Large intestine (tissue), 3 donors: ENCODE measurements at regions not wholly inside any gene's neighbourhood (a gene's known extent, or its start where the extent isn't known, plus 50 kb on each side); places are given as distances from the start of the nearest gene placed in this dataset.

Experiments
- DNase-seq, 2 donors: peaks; one replicate each; pipeline versions ENCODE4 v3.0.0 to v3.0.0-alpha.2; 2013
- H3K27ac ChIP-seq: one replicate; pipeline ENCODE4 v1.5.1; 2013; ENCODE audit warnings: low read length
- H3K27me3 ChIP-seq: 2 replicates; pipeline ENCODE4 v1.6.1; 2013; ENCODE audit warnings: low read length; ENCODE audit not compliant: control insufficient read depth, insufficient read depth
- H3K36me3 ChIP-seq: 2 replicates; pipeline ENCODE4 v1.6.1; 2013; ENCODE audit warnings: low read length; ENCODE audit not compliant: control insufficient read depth, insufficient read depth
- H3K4me1 ChIP-seq: one replicate; pipeline ENCODE4 v1.6.1; 2013; ENCODE audit warnings: low read length; ENCODE audit not compliant: control insufficient read depth, insufficient read depth
- H3K4me3 ChIP-seq: one replicate; pipeline ENCODE4 v1.5.1; 2013; ENCODE audit warnings: low read length
- H3K9me3 ChIP-seq: one replicate; pipeline ENCODE4 v1.6.1; 2013; ENCODE audit warnings: mild to moderate bottlenecking, low read depth, low read length, moderate library complexity; ENCODE audit not compliant: control insufficient read depth
- WGBS: methylation state at CpG from one replicate; pipeline ENCODE4 v1.1.5; 2013; ENCODE audit warnings: low lambda C conversion rate; ENCODE audit not compliant: insufficient coverage; 5-methylcytosine and 5-hydroxymethylcytosine counted together

DNA sequence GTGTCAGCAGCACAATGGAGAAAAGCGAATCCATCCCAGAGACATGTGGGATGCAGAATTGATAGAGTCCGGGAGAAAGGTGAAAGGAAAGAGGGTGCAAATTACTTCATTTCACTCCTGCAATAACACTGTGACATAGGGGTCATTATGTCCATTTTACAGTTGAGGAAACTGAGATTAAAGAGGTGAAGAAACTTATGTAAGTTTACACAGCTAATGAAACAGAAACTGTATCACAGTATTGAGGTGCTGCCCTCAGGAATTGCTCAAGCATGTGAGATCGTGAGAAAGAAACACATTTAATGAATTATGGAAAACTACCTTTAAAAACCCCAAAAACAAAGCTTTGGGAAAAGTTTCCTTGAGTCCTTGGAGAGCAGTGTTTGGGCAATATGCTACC, 103.6 kb upstream of the PFN2 start:
- Histone ChIP-seq H3K4me1 (no peaks in the 10 kb centered on the region), H3K36me3 (no peaks in the 10 kb centered on the region), H3K27ac (no peak overlapping the region), H3K4me3 (no peak overlapping the region), H3K9me3 (peaks cover 4% of the 10 kb centered on the region), H3K27me3 (peaks cover 13% of the 10 kb centered on the region)
- no peak for DNase-seq
- WGBS: 40% methylated on average over 1 of the region's 3 CpGs

DNA sequence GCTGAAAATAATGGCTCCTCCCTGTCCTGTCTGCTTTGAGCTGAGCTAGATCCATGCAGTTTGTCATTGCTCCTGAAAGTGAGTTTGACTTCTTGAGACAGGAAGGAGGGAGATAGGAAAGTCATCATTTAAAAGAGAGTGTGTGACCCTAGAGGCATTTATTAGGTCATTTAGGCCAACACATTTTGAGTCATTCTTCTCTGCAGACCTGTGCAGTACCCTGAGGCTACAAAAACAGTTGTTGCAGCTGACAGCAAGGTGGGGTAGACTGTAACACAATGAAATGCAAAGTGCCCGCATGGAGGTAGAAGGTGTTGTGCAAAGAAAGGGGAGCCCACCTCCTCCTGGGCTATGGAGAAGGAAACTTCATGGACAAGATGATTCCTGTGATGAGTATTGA, 102.8 kb upstream of the PFN2 start:
- no peak for DNase-seq
- peaks cover 15% of the 10 kb centered on the region for H3K27me3 ChIP-seq
- H3K9me3 ChIP-seq: peaks cover 4% of the 10 kb centered on the region
- H3K27ac ChIP-seq: no peak overlapping the region
- H3K4me3 ChIP-seq: no peak overlapping the region
- 100% methylated on average over 1 of the region's 1 CpG for WGBS
- H3K36me3 ChIP-seq: no peaks in the 10 kb centered on the region
- no peaks in the 10 kb centered on the region for H3K4me1 ChIP-seq

DNA sequence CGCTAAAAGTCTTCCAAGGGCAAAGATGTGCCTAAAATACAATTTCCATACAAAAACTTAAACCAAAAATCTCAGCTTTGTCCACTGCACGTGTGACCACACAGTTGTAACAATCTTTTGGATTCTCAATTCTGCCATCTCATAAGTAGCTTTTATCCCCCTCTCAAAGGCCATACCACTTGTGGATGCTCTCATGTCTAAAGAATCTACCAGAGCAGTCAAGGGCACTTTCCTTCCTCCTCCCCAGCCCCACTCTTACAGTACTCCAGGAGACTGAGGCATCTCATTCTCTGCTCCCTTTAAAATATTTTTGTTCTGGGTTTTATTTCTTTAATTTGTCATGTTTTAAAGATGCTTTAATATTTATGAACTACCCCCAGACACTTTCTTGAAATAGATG, 102.3 kb upstream of the PFN2 start:
- Histone ChIP-seq H3K27me3 (peaks cover 15% of the 10 kb centered on the region), H3K4me1 (no peaks in the 10 kb centered on the region), H3K27ac (no peak overlapping the region), H3K36me3 (no peaks in the 10 kb centered on the region), H3K4me3 (no peak overlapping the region), H3K9me3 (peaks cover 4% of the 10 kb centered on the region)
- DNase-seq: no peak
- no CpG with 5 or more reads among the region's 2 CpGs for WGBS

DNA sequence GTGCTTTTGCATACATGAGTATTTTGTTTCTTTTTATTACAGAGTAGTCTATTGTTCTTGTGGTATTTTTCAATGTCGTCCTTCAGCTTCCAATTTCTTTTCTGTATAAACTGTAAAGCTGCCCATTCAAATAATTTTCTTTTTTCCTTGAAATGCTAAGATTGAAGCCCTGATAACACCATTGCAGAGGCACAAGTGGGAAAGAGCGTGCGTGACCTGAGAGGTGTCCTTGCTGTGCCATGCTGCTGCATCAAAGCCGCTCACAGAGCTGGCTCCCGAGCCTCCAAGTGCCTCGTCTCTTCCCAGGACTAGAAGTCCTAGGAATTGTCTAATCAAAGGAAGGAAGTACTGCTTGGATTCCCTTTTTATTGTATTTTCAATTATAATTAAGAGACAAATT, 101.9 kb upstream of the PFN2 start:
- Histone ChIP-seq H3K27ac (no peak overlapping the region), H3K9me3 (peaks cover 4% of the 10 kb centered on the region), H3K36me3 (no peaks in the 10 kb centered on the region), H3K4me1 (no peaks in the 10 kb centered on the region), H3K4me3 (no peak overlapping the region), H3K27me3 (peaks cover 18% of the 10 kb centered on the region)
- WGBS: 83% methylated on average over 1 of the region's 6 CpGs
- no peak for DNase-seq

DNA sequence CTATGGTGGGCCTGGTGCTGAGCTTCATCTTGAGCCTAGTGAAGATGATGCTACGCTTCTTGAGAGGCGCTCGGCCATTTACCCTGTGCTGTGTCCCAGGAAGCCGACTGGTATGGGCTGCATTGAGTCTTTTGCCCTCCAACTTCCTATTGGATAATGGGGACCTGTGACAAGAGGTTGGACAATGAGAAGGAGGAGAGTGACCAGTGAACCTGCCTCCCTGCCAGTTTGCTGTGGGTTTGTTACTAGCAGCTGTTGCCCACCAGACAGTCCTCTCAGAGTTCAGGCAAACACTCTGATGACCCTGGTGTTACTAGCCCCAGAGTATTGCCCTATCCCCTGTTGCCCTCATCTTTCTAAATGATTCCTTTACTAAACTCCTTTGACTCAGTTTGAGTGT, 99.6 kb upstream of the PFN2 start:
- Histone ChIP-seq H3K27me3 (peaks cover 18% of the 10 kb centered on the region), H3K4me3 (no peak overlapping the region), H3K9me3 (no peaks in the 10 kb centered on the region), H3K4me1 (no peaks in the 10 kb centered on the region), H3K27ac (no peak overlapping the region), H3K36me3 (no peaks in the 10 kb centered on the region)
- DNase-seq: no peak
- no CpG with 5 or more reads among the region's 4 CpGs for WGBS

DNA sequence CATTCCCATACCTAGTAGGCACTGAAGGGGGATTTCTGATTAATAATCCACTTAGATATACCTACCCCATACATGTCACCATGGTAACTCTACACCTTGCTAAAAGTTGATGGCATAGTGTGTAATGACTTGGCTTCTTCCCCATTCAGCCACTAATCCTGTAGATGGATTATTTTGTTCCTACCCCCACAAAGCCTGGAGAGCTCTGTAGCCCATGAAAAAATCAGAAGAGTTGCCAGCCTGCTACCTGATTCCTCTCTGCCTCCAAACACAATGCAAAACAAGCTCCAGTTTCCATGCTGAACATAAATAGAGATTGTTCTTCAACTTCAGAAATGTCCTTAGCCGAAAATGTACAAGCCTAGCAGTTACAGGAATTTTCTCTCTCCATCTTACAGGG, 98.9 kb upstream of the PFN2 start:
- no CpG with 5 or more reads among the region's 1 CpG for WGBS
- DNase-seq: no peak
- no peaks in the 10 kb centered on the region for H3K36me3 ChIP-seq
- H3K4me1 ChIP-seq: no peaks in the 10 kb centered on the region
- no peak overlapping the region for H3K27ac ChIP-seq
- no peak overlapping the region for H3K4me3 ChIP-seq
- H3K9me3 ChIP-seq: no peaks in the 10 kb centered on the region
- peaks cover 18% of the 10 kb centered on the region for H3K27me3 ChIP-seq

DNA sequence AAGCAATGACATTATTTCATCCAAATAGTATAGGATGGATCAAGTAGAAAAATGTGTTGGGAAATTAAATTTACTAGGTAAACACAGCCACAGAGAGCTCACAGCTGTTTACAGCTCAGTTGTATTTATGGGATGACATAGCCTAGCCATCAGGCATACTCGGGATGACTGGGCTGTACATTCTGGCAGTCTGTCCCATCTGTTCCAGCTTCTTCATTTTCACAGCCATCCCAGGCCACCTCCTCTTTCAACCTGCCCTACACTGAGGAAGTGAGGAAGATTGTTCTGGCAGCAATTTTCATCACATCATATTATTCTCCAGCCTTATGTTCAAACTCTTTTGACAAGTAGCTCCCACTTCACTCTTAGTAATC, 98.4 kb upstream of the PFN2 start:
- Histone ChIP-seq H3K9me3 (no peaks in the 10 kb centered on the region), H3K27ac (no peak overlapping the region), H3K36me3 (no peaks in the 10 kb centered on the region), H3K4me3 (no peak overlapping the region), H3K27me3 (peaks cover 18% of the 10 kb centered on the region), H3K4me1 (no peaks in the 10 kb centered on the region)
- no peak for DNase-seq
- no CpG with 5 or more reads among the region's 1 CpG for WGBS

DNA sequence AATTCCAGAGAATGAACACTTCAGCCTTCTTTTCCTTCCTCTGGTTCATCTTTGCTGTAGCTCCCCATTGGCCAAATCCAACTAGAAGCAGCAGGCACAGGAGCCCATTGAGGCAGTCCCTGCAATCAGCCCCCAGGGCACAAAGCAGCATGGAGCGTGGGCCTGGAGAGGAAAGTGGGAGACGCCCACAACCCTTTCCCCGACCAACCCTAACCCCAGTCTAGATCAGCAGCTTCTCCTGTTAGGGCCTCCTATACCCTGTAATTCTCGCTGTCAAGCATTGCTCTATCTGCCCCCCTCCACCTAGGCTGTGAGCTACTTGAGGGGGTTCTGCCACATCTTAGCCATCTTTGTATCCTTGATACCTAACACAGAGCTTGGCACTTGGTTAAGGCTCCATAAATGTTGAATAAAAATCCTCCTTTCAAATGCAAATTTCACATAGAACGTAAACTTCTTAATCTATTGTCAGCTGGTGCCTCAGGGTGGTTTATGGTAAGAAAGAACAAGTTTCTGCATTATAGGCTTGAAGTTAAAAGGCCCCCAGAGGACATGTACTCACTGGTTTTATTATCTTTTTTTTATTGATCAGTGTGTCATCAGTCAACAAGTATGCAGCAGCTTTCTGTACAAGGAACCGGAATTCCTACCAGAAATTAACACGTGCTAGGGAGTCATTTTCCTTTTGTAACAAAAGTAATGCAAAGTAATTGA, 97.9 kb upstream of the PFN2 start:
- Histone ChIP-seq H3K9me3 (no peaks in the 10 kb centered on the region), H3K27ac (no peak overlapping the region), H3K27me3 (peaks cover 18% of the 10 kb centered on the region), H3K36me3 (no peaks in the 10 kb centered on the region), H3K4me3 (no peak overlapping the region), H3K4me1 (no peaks in the 10 kb centered on the region)
- no peak for DNase-seq
- 40% methylated on average over 1 of the region's 7 CpGs for WGBS

DNA sequence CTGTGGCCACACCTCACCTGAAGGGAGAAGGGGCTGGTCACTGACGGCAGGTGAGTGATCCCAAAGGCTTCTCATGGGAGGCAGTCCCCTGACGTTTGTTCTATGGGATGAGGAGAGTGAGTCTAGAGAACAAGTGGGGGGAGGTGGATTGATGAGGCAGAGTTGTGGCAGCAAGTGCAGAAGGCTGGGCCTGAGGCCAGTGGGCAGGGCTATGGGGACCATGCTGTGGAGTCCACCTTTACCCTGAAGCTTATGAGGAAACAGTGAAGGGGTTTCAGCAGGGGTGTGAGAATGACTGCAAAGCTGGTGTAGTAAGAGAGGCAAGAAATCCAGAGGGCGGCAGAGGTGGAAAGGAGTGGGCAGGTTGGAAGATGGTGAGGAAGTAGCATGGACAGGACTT, 96.9 kb upstream of the PFN2 start:
- WGBS: 86% methylated on average over 1 of the region's 3 CpGs
- Histone ChIP-seq H3K36me3 (no peaks in the 10 kb centered on the region), H3K4me3 (no peak overlapping the region), H3K27ac (no peak overlapping the region), H3K9me3 (no peaks in the 10 kb centered on the region), H3K27me3 (peaks cover 18% of the 10 kb centered on the region), H3K4me1 (no peaks in the 10 kb centered on the region)
- DNase-seq: no peak

DNA sequence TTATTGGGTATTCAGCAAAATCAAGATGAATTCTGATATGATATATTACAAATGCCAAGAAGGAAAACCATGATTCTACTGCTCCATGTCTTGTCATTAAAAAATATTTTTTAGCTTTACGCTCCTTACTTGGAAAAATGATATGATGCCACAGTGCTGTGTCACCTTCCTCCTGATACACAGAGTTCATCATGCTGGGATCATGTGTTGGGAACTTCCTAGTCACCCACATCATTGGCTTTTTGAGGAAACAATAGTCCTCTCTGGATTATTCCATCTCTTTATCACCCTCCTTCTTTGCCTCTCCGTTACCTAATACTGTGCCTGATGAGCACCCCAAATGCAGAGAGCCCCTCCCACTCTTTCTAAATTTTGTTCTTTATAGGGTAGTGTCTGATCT, 94.3 kb upstream of the PFN2 start:
- Histone ChIP-seq H3K9me3 (no peaks in the 10 kb centered on the region), H3K27me3 (peaks cover 9% of the 10 kb centered on the region), H3K4me1 (no peaks in the 10 kb centered on the region), H3K27ac (no peak overlapping the region), H3K4me3 (no peak overlapping the region), H3K36me3 (no peaks in the 10 kb centered on the region)
- DNase-seq: no peak
- WGBS: no CpG with 5 or more reads among the region's 2 CpGs

DNA sequence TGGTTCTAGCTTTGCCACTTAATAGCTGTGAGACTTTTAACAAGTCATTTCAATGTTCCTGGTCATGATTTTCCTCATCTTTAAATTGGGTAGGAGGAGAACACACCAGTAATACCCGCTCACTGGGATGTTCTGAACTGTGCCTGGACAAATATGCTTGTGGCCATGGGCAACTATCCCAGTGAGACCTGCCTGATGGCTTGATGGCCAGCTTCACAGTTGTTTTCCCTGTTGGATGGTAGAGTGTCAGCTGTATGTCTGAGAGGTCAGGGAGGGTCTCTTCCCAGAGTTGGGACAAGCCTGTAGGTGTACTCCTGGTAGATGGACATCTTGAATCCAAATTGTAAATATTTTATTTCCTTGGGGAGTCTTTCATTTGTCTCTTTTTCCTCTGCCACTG, 92.5 kb upstream of the PFN2 start:
- H3K36me3 ChIP-seq: no peaks in the 10 kb centered on the region

More for the DNA sequence above, 92.5 kb upstream of the PFN2 start:
- Histone ChIP-seq H3K4me1 (no peaks in the 10 kb centered on the region), H3K9me3 (no peaks in the 10 kb centered on the region), H3K27me3 (peaks cover 3% of the 10 kb centered on the region), H3K27ac (no peak overlapping the region), H3K4me3 (no peak overlapping the region)
- DNase-seq: no peak
- no CpG with 5 or more reads among the region's 1 CpG for WGBS
